ENCODE measurements at regions not wholly inside any gene's neighbourhood (a gene's known extent, or its start where the extent isn't known, plus 50 kb on each side); places are given as distances from the start of the nearest gene placed in this dataset.

- WGBS (ENCODE audit: insufficient coverage, low coverage, low lambda C conversion rate, missing lambda C conversion rate) = 46% methylated on average over 5 of the region's 5 CpGs
- H3K27ac ChIP-seq = no peak overlapping the region
These were observed 789.6 kb downstream of the GALC start for GRCh38 chr14:87203346-87203745.

GRCh38 chr14:87199381-87199780, 793.6 kb downstream of the GALC start:
- 43% methylated on average over 1 of the region's 1 CpG for WGBS (ENCODE audit: insufficient coverage, low coverage, low lambda C conversion rate, missing lambda C conversion rate)
- Histone ChIP-seq H3K27ac (no peak overlapping the region), H3K9me3 (no peaks in the 10 kb centered on the region), H3K4me1 (no peaks in the 10 kb centered on the region), H3K4me3 (no peak overlapping the region), H3K27me3 (no peaks in the 10 kb centered on the region), H3K36me3 (no peaks in the 10 kb centered on the region)
- ATAC-seq (no peak), DNase-seq (no peak)
- intact Hi-C loops (cut with DNase I) = no loop called here
- no peak for TF ChIP-seq POLR2A (IDR thresholded peaks at IDR 0.05)
- TF ChIP-seq, protein P1, sequence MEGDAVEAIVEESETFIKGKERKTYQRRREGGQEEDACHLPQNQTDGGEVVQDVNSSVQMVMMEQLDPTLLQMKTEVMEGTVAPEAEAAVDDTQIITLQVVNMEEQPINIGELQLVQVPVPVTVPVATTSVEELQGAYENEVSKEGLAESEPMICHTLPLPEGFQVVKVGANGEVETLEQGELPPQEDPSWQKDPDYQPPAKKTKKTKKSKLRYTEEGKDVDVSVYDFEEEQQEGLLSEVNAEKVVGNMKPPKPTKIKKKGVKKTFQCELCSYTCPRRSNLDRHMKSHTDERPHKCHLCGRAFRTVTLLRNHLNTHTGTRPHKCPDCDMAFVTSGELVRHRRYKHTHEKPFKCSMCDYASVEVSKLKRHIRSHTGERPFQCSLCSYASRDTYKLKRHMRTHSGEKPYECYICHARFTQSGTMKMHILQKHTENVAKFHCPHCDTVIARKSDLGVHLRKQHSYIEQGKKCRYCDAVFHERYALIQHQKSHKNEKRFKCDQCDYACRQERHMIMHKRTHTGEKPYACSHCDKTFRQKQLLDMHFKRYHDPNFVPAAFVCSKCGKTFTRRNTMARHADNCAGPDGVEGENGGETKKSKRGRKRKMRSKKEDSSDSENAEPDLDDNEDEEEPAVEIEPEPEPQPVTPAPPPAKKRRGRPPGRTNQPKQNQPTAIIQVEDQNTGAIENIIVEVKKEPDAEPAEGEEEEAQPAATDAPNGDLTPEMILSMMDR (IDR thresholded peaks at IDR 0.05) = no peak

More at GRCh38 chr14:87203346-87203745, 789.6 kb downstream of the GALC start:
- Histone ChIP-seq H3K9me3 (no peaks in the 10 kb centered on the region), H3K4me1 (no peaks in the 10 kb centered on the region), H3K27me3 (no peaks in the 10 kb centered on the region), H3K4me3 (no peak overlapping the region), H3K36me3 (no peaks in the 10 kb centered on the region)
- TF ChIP-seq, protein P1 (IDR thresholded peaks at IDR 0.05) = no peak
- no peak for TF ChIP-seq POLR2A (IDR thresholded peaks at IDR 0.05)
- ATAC-seq (no peak), DNase-seq (no peak)
- intact Hi-C loops (cut with DNase I) = no loop called here

DNA sequence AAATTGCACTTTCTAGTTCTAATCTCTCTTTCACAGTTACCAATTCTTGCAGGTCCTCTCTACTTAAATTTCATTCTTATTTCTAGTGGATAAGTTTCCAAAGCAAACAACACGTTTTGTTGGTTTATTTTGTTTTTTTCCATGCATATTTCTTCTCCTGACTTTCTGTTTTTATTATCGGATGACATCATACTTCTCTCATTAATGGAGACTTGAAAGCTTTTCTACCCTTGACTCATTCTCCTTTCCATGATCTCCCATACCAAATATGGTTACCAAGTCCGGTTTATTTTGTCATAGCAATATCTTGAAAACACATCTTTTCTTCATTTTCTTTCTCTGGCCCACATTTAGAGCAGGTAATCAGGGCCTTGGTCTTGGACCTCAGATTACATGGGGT, 796.5 kb downstream of the GALC start:
- TF ChIP-seq POLR2A (IDR thresholded peaks at IDR 0.05) = no peak
- TF ChIP-seq, protein P1 (IDR thresholded peaks at IDR 0.05) = no peak
- Histone ChIP-seq H3K27me3 (no peaks in the 10 kb centered on the region), H3K4me1 (no peaks in the 10 kb centered on the region), H3K9me3 (no peaks in the 10 kb centered on the region), H3K27ac (no peak overlapping the region), H3K4me3 (no peak overlapping the region), H3K36me3 (no peaks in the 10 kb centered on the region)
- no peak for ATAC-seq
- WGBS (ENCODE audit: insufficient coverage, low coverage, low lambda C conversion rate, missing lambda C conversion rate) = 47% methylated on average over 3 of the region's 3 CpGs
- intact Hi-C loops (cut with DNase I) = no loop called here
- DNase-seq = no peak

- Histone ChIP-seq H3K4me3 (no peak overlapping the region), H3K36me3 (no peaks in the 10 kb centered on the region), H3K4me1 (no peaks in the 10 kb centered on the region), H3K27ac (no peak overlapping the region), H3K9me3 (no peaks in the 10 kb centered on the region), H3K27me3 (no peaks in the 10 kb centered on the region)
- TF ChIP-seq, protein P1 (IDR thresholded peaks at IDR 0.05) = no peak
- TF ChIP-seq POLR2A (IDR thresholded peaks at IDR 0.05) = no peak
- DNase-seq (no peak), ATAC-seq (no peak)
- WGBS (ENCODE audit: insufficient coverage, low coverage, low lambda C conversion rate, missing lambda C conversion rate) = 47% methylated on average over 4 of the region's 4 CpGs
- intact Hi-C loops (cut with DNase I) = no loop called here
These were observed 805.2 kb downstream of the GALC start for GRCh38 chr14:87187786-87188185.

- no peak for TF ChIP-seq POLR2A (IDR thresholded peaks at IDR 0.05)
- TF ChIP-seq, protein P1 (IDR thresholded peaks at IDR 0.05) = no peak
- DNase-seq (no peak), ATAC-seq (no peak)
- no peak overlapping the region for H3K4me3 ChIP-seq
- H3K4me1 ChIP-seq = no peaks in the 10 kb centered on the region
- no peaks in the 10 kb centered on the region for H3K9me3 ChIP-seq
- H3K36me3 ChIP-seq = no peaks in the 10 kb centered on the region
- H3K27me3 ChIP-seq = no peaks in the 10 kb centered on the region
- intact Hi-C loops (cut with DNase I) = no loop called here
- H3K27ac ChIP-seq = no peak overlapping the region
- WGBS (ENCODE audit: insufficient coverage, low coverage, low lambda C conversion rate, missing lambda C conversion rate) = 39% methylated on average over 5 of the region's 5 CpGs
These were observed 806.2 kb downstream of the GALC start for GRCh38 chr14:87186737-87187136.

Measured in right lobe of liver (tissue), 6 donors.